HG02588 (cell line): ENCODE measurements at regions not wholly inside any gene's neighbourhood (a gene's known extent, or its start where the extent isn't known, plus 50 kb on each side); places are given as distances from the start of the nearest gene placed in this dataset.
"Not testable (repeated sequence)": the region's sequence is repeated elsewhere in the genome, so short reads cannot be mapped to it uniquely, and the experiment has no call there.

Experiments used
- ATAC-seq: cut with Tn5 transposase; IDR thresholded peaks from one replicate; pipeline ENCODE4 v1.9.1; 2021; ENCODE audit warnings: mild to moderate bottlenecking, moderate library complexity; ENCODE audit not compliant: unreplicated experiment

DNA sequence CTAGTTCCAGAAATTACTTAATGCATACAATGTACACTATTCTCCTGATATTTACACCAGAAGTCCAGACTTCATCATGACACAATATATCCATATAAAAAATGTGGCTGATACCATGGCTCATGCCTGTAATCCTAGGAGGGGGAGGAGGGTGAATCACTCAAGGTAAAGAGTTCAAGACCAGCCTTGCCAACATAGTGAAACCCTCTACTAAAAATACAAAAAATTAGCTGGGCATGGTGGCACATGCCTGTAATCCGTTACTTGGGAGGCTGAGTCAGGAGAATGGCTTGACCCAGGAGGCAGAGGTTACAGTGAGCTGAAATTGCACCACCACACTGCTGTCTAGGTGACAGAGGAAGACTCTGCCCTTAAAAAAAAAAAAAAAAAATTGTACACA is 192.5 kb upstream of the HSFY2 start:
- ATAC-seq, result no peak

DNA sequence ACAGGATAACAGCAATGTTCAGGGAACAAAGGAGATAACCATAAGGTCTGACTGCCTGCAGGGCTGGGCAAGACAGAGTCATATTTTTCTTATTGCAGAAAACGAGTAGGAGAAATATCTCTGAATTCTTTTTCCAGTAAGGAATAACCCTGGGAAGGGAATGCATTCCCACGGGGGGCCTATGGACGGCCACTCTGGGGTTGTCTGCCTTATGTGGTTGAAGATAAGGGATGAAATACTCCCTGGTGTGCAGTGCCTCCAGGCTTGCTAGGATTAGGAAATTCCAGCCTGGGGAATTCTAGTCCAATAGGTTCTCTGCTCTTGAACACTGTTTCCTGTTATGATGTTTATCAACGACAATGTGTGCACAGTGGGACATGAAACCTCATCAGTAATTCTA is 185.3 kb upstream of the HSFY2 start:
- no peak for ATAC-seq

DNA sequence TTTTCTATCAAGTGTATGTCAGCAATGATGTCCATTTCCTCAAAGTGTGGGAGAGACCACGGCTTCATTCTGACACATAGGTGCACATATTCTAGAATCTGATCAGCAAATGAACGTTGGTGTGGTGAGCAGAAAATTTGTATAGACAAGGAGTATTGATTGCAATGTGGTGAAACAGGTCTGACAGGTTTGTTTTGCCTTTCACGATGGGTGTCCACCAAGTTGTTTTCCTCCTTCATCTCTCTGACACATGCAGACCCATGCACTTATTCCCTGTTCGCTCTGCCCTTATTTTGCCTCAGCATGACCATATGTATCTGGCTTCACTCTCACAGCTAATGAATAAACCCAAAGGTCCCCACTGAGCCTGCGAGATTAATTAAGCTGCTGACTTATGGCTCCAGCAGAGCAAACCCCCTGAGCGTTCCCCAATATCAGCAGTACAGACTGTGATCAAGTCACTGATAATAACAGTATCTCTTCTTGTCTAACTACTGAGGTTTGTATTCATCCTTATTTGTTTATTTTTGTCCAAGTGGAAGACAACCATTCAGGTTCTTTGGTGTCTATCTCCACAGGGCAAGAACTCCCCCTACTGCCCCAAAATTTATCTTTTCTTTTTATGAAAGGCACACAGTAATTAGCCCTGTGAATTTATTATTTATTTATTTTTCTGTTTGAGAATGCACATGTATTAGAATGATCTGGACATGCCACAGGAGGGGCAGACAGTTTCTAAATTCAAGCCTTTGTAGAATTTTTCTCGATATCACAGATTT is 178.3 kb upstream of the HSFY2 start:
- ATAC-seq, result no peak

DNA sequence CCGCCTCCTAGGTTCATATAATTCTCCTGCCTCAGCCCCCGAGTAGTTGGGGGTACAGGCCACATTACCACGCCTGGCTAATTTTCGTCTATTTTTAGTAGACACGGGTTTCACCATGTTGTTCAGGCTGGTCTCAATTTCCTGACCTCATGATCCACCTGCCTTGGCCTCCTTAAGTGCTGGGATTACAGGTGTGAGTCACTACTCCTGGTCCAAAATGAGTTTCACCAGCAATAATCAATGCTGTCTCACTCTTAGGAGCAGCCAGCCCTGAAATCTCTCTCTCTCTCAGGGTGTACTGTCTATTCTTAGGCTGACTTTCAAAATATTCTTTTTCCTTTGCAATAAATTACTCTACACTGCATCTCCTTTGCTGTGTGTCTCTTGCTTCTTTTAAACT is 177.5 kb upstream of the HSFY2 start:
- no peak for ATAC-seq

DNA sequence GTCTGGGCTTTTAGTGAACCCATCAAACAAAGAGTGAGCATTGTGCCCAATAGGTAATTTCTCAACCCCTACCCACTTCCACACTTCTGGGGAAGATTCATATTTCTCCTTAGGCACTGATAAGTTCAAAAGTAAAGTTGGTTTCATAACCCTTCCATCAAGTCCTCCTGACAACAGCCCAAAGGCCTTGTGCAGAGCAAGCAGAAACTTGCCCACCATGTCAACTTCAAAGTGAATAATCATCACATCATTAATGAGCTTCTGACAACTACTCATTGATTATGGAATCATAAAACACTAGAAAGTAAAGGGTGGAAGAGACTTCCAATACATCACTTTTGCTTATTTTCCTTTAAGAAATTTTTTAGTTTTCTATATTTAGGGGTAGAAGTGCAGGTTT is 163.3 kb upstream of the HSFY2 start:
- ATAC-seq, result no peak

DNA sequence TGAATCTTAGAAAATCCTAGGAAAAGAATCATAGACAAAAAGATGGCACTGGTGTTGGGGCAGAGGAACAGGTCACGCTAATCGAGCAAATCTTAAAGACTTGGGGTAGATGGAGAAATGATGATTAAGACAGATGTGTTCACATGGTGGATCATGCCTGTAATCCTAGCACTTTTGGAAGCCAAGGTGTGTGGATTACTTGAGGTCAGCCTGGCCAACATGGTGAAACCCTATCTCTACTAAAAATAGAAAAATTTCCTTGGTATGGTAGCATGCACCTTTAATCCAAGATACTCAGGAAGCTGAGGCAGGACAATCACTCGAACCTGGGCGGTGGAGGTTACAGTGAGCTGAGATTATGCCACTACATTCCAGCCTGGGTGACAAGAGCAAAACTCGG is 145.7 kb upstream of the HSFY2 start:
- ATAC-seq, result no peak

DNA sequence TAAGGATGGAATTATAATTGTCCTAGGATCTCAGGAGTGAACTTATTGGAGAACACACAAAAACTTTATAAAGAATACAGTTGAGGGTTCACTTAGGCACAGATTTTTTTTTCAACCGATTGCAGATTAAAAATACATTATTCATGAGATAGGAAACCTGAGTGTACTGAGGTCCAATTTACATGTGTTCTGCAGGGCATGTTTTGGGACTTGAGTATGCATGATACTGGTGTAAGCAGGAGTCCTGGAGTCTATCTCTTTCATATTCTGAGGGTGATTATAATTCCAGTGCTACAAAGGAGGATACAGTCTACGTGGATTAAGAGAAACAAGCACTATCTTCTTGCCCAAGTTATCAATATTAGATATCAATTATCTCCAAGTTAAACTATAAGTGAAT is 139.3 kb upstream of the HSFY2 start:
- ATAC-seq, result no peak

DNA sequence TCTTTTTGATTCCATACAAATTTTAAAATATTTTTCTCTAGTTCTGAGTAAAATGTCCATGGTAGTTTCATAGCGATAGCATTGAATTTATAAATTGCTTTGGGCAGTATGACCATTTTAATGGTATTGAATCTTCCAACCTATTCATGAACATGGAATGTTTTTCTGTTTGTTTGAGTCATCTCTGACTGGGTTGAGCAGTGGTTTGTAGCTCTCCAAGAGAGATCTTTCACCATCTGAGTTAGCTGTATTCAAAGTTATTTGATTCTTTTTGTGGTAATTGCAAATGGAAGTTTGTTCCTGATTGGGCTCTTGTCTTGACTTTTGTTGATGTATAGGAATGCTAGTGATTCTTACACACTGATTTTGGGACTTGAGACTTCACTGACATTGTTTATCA is 136.3 kb upstream of the HSFY2 start:
- ATAC-seq, result no peak

DNA sequence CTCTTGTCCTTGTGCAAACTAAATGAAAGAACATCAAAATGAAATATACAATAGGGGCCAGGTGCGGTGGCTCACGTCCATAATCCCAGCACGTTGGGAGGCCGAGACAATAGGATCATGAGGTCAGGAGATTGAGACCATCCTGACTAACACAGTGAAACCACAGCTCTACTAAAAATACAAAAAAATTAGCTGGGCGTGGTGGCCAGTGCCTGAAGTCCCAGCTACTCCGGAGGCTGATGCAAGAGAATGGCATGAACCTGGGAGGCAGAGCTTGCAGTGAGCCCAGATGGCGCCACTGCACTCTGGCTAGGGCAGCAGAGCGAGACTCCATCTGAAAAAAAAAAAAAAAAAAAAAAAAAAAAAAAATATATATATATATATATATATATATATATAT is 132.7 kb upstream of the HSFY2 start:
- not testable (repeated sequence) for ATAC-seq

DNA sequence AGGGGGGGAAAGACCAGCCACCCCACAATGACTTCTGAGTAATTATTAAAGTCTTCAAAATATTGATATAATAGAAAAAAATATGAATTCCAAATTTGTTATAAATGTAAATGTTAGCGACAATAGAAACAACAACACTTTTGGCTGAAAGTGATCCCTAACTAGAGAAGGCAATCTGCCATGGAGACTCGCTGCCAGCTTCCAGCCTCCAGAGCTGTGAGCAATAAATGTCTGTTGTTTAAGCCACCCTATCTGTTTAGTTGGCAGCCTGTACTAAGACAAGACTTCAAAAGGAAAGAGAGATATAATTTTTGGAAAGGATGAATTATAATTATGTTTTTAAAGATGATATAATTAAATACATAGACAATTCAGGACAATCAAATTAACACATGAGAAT is 130.8 kb upstream of the HSFY2 start:
- ATAC-seq, result no peak

DNA sequence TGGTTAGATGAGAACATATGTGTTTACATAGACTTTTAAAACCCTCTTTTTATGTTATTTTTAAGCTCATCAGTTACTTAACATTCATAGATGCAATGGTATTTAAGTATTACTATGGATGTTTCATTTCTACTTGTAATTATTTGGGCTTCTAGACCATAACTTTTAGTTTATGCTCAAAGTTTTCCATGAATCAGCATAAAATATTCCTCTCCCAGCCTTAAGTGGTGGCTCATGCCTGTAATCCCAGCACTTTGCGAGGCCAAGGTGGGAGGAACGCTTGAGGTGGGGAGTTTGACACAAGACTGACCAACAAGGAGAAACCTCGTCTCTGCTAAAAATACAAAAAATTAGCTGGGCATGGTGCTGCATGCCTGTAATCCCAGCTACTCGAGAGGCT is 118.5 kb upstream of the HSFY2 start:
- no peak for ATAC-seq

DNA sequence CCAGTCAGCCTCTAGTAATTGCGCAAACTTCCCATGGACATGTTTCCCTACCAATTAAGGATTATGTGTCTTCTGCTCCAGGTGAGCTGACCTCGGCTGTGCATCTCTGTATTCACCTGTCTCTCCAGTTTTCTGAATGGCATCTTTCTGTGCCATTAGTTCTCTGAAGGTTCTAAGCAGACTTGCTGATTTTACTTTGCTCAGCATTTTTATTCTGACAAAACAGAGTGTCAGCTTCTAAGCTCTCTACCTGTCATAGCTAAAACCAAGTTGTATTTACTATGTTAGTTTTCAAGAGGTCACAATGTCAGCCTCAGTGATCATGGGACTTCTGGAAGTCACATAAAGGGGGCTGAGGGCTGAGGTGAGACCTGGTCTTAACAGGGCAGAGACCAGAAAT is 116.0 kb upstream of the HSFY2 start:
- ATAC-seq, result no peak

DNA sequence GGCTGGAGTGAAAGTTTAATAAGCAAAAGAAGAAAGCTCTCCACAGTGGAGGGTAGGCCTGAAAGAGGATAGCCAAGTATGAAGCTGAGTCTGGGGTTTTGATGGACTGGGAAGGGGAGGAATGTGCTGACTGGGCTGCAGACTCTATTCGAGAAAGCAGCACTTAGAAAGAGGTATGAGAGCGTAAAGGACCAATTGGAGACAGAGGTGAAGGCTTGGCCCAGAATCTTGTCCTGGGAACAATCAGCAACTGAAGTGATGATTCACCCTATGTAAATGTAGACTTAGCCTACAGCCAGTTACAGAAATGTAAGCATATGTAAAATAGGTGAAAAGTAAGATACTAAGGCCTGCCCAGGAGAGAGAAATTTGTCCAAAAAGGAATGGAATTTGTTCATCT is 111.2 kb upstream of the HSFY2 start:
- ATAC-seq, result no peak

DNA sequence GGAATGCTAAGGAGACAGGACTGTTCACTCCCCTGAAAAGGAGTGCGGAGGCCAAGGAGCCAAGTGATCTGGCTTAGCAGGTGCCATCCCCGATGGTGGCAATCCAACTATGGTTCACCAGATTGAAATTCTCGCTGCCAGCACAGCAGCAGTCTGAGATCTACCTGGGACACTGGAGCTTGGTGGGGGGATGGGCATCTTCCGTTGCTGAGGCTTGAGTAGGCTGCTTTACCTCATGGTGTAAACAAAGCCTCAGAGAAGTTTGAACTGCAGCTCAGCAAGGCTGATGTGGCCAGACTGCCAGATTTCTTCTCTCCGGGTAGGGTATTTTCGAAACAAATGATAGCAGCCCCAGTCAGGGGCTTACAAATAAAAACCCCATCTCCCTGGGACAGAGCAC is 95.6 kb upstream of the HSFY2 start:
- not testable (repeated sequence) for ATAC-seq

DNA sequence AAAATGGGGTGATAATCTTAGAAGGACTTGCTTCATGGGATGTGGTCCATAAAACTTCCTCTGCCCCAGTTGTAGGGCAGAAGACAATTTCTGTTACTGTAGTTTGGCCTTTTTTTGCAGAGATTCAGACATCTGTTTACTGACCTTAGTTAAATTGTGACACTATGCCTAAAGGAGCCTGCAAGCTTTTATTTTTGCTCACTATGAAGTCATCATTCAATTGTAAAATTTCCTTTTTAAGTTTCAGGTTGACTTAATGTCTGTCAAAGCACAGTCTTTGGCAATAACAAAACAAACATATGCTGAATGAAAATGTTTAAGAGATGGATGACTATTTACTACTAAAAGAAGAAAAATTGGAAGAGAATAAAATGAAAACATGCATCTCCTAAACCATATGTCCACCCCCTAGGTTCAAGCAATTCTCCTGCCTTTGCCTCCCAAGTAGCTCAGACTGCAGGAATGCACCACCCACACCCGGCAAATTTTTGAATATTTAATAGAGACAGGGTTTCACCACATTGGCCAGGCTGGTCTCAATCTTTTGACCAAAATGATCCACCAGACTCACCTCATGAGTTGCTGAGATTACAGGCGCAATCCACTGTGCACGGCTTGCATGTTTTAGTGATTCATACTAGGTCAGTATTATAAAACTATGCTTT is 93.5 kb upstream of the HSFY2 start:
- ATAC-seq, result not testable (repeated sequence)

DNA sequence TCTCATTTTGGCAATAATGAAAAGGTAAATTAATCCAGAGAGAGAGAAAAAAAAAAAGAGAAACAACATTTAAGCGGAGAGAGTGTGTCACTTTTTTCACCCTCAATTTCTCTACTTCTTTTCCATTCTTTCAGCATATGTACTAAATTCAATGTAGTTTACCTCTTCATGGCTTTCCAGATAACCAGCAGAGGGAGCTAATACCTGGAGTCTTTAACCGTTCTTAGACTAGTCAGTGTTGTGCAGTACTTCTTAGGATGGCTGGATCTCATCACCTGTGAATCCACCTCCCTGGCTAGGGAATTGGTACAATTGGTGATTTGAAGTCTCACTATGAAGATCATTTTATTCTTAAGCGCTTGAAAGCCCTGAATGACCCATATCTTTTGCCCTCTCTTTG is 87.3 kb upstream of the HSFY2 start:
- not testable (repeated sequence) for ATAC-seq

DNA sequence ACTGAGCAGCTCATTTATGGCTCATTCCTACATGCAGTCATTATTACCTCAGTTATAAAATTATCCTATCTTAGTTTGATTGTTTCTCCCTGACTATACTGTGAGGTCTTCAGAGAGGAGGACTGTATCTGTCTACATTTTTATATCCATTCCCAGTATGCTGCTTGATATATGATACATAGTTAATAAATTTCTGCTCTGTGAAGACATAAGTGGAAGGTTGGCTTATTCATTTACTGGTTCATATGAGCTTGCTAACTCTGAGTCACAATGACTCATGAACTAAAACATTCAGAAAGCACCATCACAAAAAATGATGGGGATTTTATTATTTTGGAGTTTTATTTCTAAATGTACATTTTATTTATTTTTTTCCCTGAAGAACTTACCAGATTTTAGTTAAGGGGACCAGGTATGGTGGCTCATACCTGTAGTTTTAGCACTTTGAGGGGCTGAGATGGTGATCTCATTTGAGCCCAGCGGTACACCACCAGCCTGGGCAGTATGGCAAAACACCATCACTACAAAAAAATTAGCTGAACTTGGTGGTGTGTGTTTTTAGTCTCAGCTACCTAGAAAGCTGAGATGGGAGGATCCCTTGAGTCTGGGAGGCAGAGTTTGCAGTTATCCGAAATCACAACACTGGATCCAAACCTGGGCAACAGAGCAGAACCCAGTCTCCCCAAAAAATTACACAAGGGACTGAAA is 85.1 kb upstream of the HSFY2 start:
- ATAC-seq, result not testable (repeated sequence)

DNA sequence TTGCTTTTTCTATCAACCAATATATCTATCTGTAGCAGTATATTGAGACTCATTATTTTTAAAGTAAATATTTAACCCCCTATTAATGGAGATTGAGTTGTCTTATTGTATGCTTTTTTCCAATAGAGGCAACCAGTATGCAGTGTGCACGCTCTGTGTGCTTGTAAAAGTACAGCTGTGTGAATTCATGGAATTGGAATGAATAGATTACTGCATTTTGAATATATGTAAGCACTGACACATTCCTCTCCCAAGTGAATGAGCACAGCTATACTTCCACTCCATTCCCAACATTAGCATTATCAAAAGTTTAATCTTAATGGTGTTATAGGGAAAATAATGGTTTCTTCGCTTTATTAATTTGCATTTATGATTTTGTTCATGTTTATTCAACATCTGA is 81.6 kb upstream of the HSFY2 start:
- ATAC-seq, result not testable (repeated sequence)

DNA sequence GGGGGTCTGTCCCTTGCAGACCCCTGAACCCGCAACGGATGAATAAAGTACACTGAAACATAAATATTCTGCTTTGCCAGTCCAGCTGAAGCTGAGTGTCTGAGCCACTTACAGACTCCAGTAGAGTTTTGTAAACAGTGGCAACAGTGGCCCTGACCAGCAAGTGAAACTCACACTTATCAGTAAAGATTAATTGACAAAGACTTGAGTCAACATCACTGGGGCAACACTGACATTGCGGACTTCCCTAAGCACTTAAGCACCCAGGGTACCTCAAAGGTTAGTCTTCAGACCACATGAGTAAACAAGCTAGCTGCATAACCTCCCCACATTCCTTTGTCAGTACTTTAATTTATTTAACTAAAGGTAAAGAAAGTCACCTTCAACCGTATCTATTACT is 79.8 kb upstream of the HSFY2 start:
- not testable (repeated sequence) for ATAC-seq

DNA sequence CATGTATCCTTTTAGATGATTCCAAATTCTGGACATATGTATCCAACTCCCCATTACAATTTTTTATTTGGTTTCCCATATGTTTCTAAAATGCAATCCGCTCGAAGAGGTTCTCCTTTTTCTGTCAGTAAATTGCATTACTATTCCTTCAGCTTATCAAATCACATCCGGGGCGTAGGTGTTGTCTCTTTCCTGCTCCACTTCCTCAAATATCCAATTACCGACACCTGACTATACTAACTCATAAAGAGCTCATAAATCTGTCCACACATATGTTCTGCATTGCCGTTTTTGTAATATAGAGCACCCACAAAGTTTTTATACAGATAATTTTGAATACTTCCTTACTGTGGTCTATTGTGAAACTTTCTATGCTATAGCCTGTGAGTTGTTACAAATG is 63.1 kb upstream of the HSFY2 start:
- not testable (repeated sequence) for ATAC-seq
